Right cardiac atrium (tissue), 5 donors: ENCODE measurements at regions not wholly inside any gene's neighbourhood (a gene's known extent, or its start where the extent isn't known, plus 50 kb on each side); places are given as distances from the start of the nearest gene placed in this dataset.
A peak's percentile ranks its signal among the peaks of the same experiment; 100 is the strongest.

ENCODE experiments used
- ATAC-seq, 2 donors: fragments of 200-7000 bp; cut with Tn5 transposase; one replicate each; pipeline versions ENCODE4 v1.8.0 to v1.9.1; 2020; ENCODE audit warnings: moderate library complexity in 2 of 2, mild to moderate bottlenecking in 1 of 2
- DNase-seq, 3 donors: peaks; one replicate each; pipeline ENCODE4 v3.0.0-alpha.2; 2020
- H3K27ac ChIP-seq: one replicate; pipeline ENCODE4 v1.5.1; 2013; ENCODE audit warnings: mild to moderate bottlenecking, low read length, control low read depth, moderate library complexity
- H3K27me3 ChIP-seq: one replicate; pipeline ENCODE4 v1.6.1; 2013; ENCODE audit not compliant: control insufficient read depth, insufficient read depth
- H3K4me1 ChIP-seq: one replicate; pipeline ENCODE4 v1.6.1; 2013; ENCODE audit warnings: low read length; ENCODE audit not compliant: control insufficient read depth, insufficient read depth
- H3K4me3 ChIP-seq: one replicate; pipeline ENCODE4 v1.5.1; 2013; ENCODE audit warnings: low read length, control low read depth
- H3K9me3 ChIP-seq: one replicate; pipeline ENCODE4 v1.6.1; 2013; ENCODE audit warnings: low read length; ENCODE audit not compliant: control insufficient read depth
- WGBS: extraction: QIAGEN DNeasy Blood & Tissue Kit; methylation state at CpG from one replicate; pipeline ENCODE4 v1.1.7; 2013; 5-methylcytosine and 5-hydroxymethylcytosine counted together
- intact Hi-C, 4 donors: fragments of 100-400 bp; cut with DNase I; formaldehyde crosslinking; loops; one replicate each; pipeline versions ENCODE4 v1.11.0 to v1.14.0; 2022 to 2023
- donor health status: healthy with polysubstance abuse.
- donor health status: DM: no; HTN: yes; CAD: no.
- donor health status: DM: no; HTN: no; CAD: no.
- donor health status: DM: no; HTN: yes; CAD: no; lungs with severe emphysema.
- donor health status: DM: yes; HTN: yes; CAD: no.

DNA sequence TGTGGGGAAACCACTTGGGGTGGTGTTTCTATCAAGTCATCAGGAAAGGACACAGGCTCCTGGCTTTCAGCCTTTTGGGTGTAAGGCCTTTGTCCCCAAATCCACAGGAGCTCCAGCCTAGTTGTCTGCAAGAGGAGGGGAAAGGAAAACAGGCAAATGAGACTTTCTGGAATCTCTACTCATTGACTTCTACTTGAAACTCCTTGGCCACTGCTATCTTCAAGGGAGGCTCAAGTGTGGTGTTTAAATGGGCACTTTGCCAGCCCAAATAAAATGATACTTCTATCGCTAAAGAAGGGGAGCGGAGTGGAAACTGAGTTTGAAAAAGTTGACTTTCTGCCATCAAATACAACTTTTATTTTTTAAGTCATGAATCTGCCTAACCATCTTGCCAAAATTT, 445.9 kb upstream of the RGS6 start:
- peaks cover 4% of the 10 kb centered on the region for H3K4me1 ChIP-seq
- no peak overlapping the region for H3K27ac ChIP-seq
- ATAC-seq, result peak; percentile 55 to 67
- DNase-seq, result no peak
- H3K4me3 ChIP-seq, result no peak overlapping the region
- WGBS, result 52% methylated on average over 2 of the region's 2 CpGs
- intact Hi-C loops, result no loop called here
- no peaks in the 10 kb centered on the region for H3K27me3 ChIP-seq
- H3K9me3 ChIP-seq, result no peaks in the 10 kb centered on the region

DNA sequence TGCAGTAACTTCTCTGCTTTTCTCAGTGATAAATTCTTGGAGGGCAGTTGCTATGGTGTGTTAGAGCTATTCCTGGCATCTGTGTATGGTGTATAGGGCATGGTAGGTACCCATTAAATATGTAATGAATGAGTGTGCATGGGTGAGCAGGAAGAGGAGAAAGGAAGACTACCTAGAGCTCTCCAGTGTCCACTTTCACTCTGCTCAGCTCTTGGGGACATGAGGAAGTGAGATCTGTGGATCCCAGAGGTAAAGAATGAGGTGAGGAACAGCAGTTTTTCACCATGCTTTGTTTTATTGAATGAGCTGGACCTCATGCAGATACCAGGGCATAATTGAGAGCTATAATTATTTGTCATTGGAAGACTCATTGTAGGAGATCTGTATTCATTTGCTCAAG, 444.8 kb upstream of the RGS6 start:
- DNase-seq (no peak), ATAC-seq (no peak)
- H3K4me3 ChIP-seq, result no peak overlapping the region
- H3K27me3 ChIP-seq, result no peaks in the 10 kb centered on the region
- H3K4me1 ChIP-seq, result peaks cover 5% of the 10 kb centered on the region
- no peaks in the 10 kb centered on the region for H3K9me3 ChIP-seq
- H3K27ac ChIP-seq, result no peak overlapping the region
- intact Hi-C loops, result no loop called here

DNA sequence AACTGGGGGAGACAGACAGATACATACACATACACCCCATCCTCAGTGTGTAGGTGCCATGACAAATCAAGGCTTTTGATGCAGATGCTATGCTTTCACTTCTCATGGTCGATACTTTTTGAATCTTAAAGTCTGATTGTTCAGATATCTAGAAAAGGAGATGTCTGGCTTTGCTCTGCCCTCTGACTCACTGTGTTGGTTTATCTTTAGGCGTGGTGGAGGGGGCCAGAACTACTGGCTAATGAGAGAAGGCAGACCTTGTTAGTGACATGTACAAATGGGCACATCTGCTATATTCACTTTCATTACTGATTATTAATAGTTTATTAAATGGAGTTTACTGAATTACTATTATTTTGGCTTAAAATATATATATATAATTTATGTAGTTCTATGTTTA, 444.3 kb upstream of the RGS6 start:
- DNase-seq, result no peak
- intact Hi-C loops, result no loop called here
- H3K27me3 ChIP-seq, result no peaks in the 10 kb centered on the region
- H3K9me3 ChIP-seq, result no peaks in the 10 kb centered on the region
- H3K4me1 ChIP-seq, result peaks cover 8% of the 10 kb centered on the region
- no peak overlapping the region for H3K27ac ChIP-seq
- no peak for ATAC-seq
- H3K4me3 ChIP-seq, result no peak overlapping the region
- 84% methylated on average over 2 of the region's 2 CpGs for WGBS

DNA sequence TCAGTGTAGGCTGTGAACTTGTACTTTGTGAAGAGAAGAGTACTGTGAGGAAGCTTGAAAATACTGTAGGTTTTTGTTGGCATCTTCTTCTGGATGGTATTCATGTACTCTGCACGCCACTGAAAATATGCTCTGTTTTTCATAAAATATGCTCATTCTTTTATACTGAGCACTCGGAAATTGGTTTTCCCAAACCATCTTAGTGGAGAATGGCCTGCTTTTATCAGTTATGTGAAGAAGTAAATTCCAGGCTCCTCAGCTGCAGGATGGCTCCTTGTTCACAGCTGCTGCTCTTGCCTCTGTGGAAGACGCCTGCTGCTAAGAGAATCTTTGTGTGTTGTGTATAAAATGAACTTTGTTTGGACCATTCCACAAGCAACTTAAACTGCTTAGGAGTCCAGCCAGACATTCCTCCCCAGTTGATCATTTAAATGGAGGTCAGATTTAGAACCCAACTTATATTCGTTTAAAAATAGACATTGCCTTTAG, 443.5 kb upstream of the RGS6 start:
- ATAC-seq (no peak), DNase-seq (no peak)
- WGBS, result 52% methylated on average over 4 of the region's 4 CpGs
- Histone ChIP-seq H3K4me3 (no peak overlapping the region), H3K27ac (no peak overlapping the region), H3K27me3 (no peaks in the 10 kb centered on the region), H3K4me1 (peaks cover 11% of the 10 kb centered on the region), H3K9me3 (no peaks in the 10 kb centered on the region)
- intact Hi-C loops, result no loop called here

DNA sequence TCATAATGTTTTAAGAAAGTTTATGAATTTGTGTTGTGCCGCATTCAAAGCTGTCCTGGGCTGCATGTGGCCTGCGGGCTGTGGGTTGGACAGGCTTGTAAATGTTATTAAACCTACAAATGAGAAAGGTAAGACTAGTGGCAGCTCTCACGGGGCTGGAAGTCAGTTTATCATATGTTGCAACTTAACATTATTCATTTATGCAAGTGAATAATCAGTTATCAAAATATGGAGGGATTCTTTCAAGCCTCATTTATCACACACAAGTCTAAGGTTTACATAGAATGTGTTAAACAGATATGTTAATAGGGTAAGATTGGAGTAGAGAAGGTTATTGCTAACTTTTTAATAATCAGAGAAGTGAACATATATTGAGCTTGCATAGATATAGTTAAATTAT, 442.5 kb upstream of the RGS6 start:
- 99% methylated on average over 3 of the region's 3 CpGs for WGBS

DNA sequence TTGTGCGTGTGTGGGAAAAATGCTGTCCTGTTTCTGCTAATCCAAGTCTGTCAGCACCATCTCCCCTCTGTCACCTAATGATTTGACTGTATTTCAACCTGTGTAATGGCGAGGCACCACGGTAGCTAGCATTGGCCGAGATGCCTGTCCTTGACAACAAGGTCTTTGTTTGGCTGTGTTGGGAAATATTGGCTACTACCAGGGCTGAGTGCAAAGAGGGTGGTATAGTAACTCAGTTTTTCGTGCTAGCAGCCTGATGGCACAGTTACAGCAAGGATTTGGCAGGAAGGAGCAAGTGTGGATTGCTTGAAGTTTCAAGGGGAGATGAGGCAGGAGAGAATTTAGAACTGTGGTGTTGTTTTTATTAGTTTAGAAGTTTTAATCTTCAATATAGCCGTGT, 440.3 kb upstream of the RGS6 start:
- DNase-seq (peak in 2 of 3 donors; percentile 19 to 52), ATAC-seq (peak; percentile 54 to 80)
- H3K27me3 ChIP-seq, result no peaks in the 10 kb centered on the region
- no peaks in the 10 kb centered on the region for H3K9me3 ChIP-seq
- peaks cover 11% of the 10 kb centered on the region for H3K4me1 ChIP-seq
- intact Hi-C loops, result no loop called here
- no peak overlapping the region for H3K4me3 ChIP-seq
- 72% methylated on average over 6 of the region's 6 CpGs for WGBS
- no peak overlapping the region for H3K27ac ChIP-seq

More for the DNA sequence above, 442.5 kb upstream of the RGS6 start:
- H3K9me3 ChIP-seq, result no peaks in the 10 kb centered on the region
- ATAC-seq (no peak), DNase-seq (no peak)
- no peak overlapping the region for H3K27ac ChIP-seq
- no peaks in the 10 kb centered on the region for H3K27me3 ChIP-seq
- H3K4me1 ChIP-seq, result peaks cover 11% of the 10 kb centered on the region
- H3K4me3 ChIP-seq, result no peak overlapping the region
- intact Hi-C loops, result no loop called here

DNA sequence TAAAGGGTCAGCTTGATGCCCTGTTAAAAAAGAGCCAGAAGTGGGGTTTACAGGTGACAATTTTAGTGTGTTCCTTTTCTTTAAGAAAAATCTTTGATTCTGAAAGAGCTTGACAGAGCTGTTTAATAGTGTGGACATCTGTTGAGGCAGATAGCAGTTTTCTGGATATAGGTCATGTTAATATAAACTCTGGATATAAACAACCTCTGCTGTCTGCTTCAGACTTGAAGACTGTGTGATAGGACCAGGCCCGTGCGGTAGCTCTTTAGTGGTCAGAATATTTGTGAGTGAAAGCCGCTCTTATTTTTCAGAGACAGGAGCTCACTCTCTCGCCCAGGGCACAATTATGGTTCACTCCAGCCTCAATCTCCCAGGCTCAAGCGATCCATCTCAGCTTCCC, 439.9 kb upstream of the RGS6 start:
- DNase-seq, result no peak
- H3K9me3 ChIP-seq, result no peaks in the 10 kb centered on the region
- ATAC-seq, result no peak
- H3K27me3 ChIP-seq, result no peaks in the 10 kb centered on the region
- peaks cover 9% of the 10 kb centered on the region for H3K4me1 ChIP-seq
- H3K27ac ChIP-seq, result no peak overlapping the region
- 92% methylated on average over 5 of the region's 5 CpGs for WGBS
- intact Hi-C loops, result no loop called here
- no peak overlapping the region for H3K4me3 ChIP-seq

DNA sequence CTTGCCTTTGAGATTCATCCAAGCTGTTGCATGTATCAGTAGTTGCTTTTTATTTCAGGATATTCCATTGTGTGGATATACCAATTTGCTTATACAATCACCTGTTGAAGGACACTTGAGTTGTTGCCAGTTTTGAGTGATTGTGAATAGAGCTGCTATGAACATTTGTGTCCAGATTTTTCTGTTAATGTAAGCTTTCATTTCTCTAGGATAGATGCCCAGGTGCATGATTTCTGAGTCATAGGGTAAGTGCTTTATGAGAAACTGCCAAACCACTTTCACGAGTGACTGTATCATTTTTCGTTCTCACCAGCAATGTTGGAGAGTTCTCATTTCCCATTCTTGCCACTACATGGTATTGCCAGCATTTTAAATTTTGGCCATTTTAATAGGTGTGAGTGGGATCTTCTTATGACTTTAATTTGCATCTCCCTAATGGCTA, 434.6 kb upstream of the RGS6 start:
- Histone ChIP-seq H3K9me3 (no peaks in the 10 kb centered on the region), H3K27me3 (no peaks in the 10 kb centered on the region), H3K4me1 (peaks cover 3% of the 10 kb centered on the region), H3K4me3 (no peak overlapping the region), H3K27ac (no peak overlapping the region)
- DNase-seq, result no peak
- WGBS, result 80% methylated on average over 2 of the region's 2 CpGs
- ATAC-seq, result no peak
- intact Hi-C loops, result no loop called here

DNA sequence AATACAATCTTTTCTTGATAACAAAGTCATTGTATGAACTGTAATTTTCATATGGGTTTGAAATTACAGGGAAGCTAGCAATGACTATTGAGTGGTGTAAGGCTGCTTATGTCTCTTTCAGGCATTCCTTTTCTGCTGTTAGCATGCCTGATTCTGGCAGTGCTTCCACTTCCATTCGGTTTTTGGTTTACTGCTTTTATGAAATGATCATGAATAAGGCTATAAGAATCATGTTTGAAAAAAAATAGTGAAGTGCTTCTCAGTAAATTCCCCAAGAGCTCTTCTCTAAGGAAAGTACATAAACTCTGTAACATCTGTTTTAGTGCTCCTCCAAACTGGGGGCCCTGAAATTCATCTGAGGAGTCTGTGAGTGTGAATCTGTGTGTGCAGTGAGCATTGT, 434.0 kb upstream of the RGS6 start:
- 64% methylated on average over 1 of the region's 1 CpG for WGBS
- intact Hi-C loops, result no loop called here

DNA sequence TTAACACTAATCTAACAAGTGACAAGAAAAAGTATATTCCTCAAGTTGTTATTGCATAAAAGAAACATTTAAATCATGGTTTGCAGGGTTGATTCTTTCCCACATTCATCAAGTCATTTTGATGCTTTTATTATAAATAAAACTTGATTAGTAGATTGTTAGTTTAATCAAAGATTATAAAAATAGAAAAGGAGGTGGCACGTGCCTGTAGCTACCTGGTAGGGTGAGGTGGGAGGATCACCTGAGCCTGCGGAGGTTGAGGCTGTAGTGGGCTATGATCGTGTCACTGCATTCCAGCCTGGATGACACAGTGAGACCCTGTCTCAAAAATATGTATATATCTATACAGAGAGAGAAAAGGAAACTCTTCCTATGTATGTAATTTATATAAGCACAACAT, 433.2 kb upstream of the RGS6 start:
- intact Hi-C loops, result no loop called here
- Histone ChIP-seq H3K4me1 (no peaks in the 10 kb centered on the region), H3K27me3 (no peaks in the 10 kb centered on the region), H3K27ac (no peak overlapping the region), H3K4me3 (no peak overlapping the region), H3K9me3 (no peaks in the 10 kb centered on the region)
- ATAC-seq (no peak), DNase-seq (no peak)
- 97% methylated on average over 3 of the region's 3 CpGs for WGBS

More for the DNA sequence above, 434.0 kb upstream of the RGS6 start:
- Histone ChIP-seq H3K27me3 (no peaks in the 10 kb centered on the region), H3K9me3 (no peaks in the 10 kb centered on the region), H3K27ac (no peak overlapping the region), H3K4me1 (no peaks in the 10 kb centered on the region), H3K4me3 (no peak overlapping the region)
- DNase-seq (no peak), ATAC-seq (no peak)

DNA sequence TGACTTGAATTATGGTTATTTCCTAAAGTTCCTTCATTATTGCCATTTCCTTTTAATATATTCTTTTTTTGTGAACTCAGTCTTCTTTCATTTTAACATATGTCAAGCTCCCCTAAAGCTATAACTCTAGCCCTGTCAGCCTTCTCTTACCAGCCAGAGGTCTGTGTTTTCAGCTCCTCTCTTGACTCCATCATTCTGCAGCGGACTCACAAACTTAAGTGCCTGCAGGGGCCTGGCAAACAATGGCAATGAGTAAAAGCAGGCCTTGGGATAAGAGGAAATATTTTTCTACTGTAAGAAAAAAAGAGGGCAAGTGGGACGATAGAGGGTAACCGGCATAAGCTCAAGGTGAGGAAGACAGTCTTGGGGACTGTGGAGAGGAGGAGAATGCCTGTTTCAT, 424.5 kb upstream of the RGS6 start:
- H3K4me1 ChIP-seq, result no peaks in the 10 kb centered on the region
- H3K4me3 ChIP-seq, result no peak overlapping the region
- WGBS, result 93% methylated on average over 3 of the region's 3 CpGs
- H3K27ac ChIP-seq, result no peak overlapping the region
- intact Hi-C loops, result no loop called here
- H3K9me3 ChIP-seq, result no peaks in the 10 kb centered on the region
- H3K27me3 ChIP-seq, result no peaks in the 10 kb centered on the region
- DNase-seq (no peak), ATAC-seq (no peak)

DNA sequence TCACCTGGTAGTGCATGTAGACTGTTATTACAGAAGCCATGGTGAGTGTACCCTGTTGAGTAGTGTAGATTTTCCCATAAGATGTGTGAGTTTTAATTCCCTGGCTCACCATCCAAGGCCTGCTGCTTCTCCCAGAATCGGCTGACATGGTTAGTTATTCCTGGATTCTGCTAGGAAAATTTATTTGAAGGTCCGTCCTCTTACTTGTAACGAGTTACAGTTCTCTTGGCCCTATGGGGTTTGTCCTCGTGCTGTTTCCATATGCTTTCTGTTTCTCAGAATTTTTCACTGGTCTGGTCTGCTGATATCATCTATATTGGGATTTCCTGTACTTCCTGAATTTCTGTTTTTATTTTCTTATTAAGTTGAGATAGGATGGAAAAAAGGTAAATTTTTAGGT, 423.3 kb upstream of the RGS6 start:
- no peaks in the 10 kb centered on the region for H3K27me3 ChIP-seq
- intact Hi-C loops, result no loop called here
- ATAC-seq, result no peak
- WGBS, result 63% methylated on average over 4 of the region's 4 CpGs
- no peaks in the 10 kb centered on the region for H3K4me1 ChIP-seq
- no peak overlapping the region for H3K27ac ChIP-seq
- no peak overlapping the region for H3K4me3 ChIP-seq
- no peak for DNase-seq
- no peaks in the 10 kb centered on the region for H3K9me3 ChIP-seq
